ENCODE measurements at regions not wholly inside any gene's neighbourhood (a gene's known extent, or its start where the extent isn't known, plus 50 kb on each side); places are given as distances from the start of the nearest gene placed in this dataset.

- TF ChIP-seq, protein P1, sequence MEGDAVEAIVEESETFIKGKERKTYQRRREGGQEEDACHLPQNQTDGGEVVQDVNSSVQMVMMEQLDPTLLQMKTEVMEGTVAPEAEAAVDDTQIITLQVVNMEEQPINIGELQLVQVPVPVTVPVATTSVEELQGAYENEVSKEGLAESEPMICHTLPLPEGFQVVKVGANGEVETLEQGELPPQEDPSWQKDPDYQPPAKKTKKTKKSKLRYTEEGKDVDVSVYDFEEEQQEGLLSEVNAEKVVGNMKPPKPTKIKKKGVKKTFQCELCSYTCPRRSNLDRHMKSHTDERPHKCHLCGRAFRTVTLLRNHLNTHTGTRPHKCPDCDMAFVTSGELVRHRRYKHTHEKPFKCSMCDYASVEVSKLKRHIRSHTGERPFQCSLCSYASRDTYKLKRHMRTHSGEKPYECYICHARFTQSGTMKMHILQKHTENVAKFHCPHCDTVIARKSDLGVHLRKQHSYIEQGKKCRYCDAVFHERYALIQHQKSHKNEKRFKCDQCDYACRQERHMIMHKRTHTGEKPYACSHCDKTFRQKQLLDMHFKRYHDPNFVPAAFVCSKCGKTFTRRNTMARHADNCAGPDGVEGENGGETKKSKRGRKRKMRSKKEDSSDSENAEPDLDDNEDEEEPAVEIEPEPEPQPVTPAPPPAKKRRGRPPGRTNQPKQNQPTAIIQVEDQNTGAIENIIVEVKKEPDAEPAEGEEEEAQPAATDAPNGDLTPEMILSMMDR (IDR thresholded peaks at IDR 0.05), result no peak
- TF ChIP-seq ZFX (IDR thresholded peaks at IDR 0.05; ENCODE audit: borderline replicate concordance), result no peak
Measured at GRCh38 chr5:2135354-2135753, 252.6 kb upstream of the IRX4 start.
